ENCODE measurements at regions not wholly inside any gene's neighbourhood (a gene's known extent, or its start where the extent isn't known, plus 50 kb on each side); places are given as distances from the start of the nearest gene placed in this dataset.
A peak's percentile ranks its signal among the peaks of the same experiment; 100 is the strongest.

DNA sequence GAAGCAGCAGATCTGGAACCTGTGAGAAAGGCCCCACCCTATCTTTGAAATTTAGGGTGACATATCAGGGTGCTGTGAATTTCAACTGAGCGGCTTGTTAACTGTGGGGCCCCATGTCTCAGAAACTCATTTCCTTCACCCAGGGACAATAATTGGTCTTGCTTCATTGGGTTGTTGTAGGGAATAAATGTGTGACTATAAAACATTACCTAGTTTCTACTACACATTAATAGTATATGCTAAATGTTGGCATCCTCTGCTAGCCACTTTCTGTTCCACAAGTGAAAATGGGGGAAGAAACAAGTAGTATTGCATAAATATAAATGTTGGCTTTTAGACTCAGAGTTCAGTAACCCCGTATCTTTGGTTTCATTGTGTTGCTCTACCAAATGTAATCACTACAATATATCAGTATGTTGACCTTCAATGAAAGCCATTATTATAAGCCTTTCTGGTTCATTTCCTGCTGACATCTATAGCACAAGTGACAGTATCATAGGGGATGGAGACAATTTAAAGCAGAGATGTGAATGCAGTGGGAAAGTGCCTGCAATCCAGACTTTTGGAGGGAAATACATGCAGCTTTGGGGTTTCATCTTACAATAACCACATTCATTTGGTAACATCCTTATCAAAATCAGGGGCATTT lies 905.5 kb upstream of the RAG2 start:
- Histone ChIP-seq H3K27ac (no peak overlapping the region), H3K4me1 (ENCODE audit: low read depth) (peaks cover 5% of the 10 kb centered on the region), H3K27me3 (no peaks in the 10 kb centered on the region), H3K4me3 (no peak overlapping the region), H3K36me3 (no peaks in the 10 kb centered on the region), H3K9me3 (ENCODE audit: low read depth) (no peaks in the 10 kb centered on the region)
- TF ChIP-seq, protein P1, sequence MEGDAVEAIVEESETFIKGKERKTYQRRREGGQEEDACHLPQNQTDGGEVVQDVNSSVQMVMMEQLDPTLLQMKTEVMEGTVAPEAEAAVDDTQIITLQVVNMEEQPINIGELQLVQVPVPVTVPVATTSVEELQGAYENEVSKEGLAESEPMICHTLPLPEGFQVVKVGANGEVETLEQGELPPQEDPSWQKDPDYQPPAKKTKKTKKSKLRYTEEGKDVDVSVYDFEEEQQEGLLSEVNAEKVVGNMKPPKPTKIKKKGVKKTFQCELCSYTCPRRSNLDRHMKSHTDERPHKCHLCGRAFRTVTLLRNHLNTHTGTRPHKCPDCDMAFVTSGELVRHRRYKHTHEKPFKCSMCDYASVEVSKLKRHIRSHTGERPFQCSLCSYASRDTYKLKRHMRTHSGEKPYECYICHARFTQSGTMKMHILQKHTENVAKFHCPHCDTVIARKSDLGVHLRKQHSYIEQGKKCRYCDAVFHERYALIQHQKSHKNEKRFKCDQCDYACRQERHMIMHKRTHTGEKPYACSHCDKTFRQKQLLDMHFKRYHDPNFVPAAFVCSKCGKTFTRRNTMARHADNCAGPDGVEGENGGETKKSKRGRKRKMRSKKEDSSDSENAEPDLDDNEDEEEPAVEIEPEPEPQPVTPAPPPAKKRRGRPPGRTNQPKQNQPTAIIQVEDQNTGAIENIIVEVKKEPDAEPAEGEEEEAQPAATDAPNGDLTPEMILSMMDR (IDR thresholded peaks at IDR 0.05; ENCODE audit: low read depth, low read length), result no peak
- DNase-seq (ENCODE audit: low read depth in 1 of 2, low spot score in 1 of 2), result no peak

DNA sequence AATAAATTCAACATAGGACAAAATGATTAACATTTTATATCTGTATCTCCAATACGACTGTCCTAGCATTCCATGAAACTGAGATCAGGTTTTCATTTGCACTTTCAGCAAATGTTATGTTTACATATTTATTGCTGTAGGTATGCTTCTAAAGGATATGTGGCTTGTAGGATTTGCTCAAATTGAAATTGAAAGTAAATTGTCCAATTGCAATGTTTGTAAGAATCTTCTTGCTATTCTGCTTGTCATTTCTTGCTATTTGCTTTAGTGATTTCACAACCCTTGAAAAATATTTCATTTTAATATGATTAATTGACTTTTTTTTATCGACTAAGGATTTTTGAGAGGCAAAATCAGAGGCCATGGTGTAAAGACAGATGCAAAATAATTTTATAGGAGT lies 904.2 kb upstream of the RAG2 start:
- Histone ChIP-seq H3K4me1 (ENCODE audit: low read depth) (peaks cover 5% of the 10 kb centered on the region), H3K36me3 (no peaks in the 10 kb centered on the region), H3K27me3 (no peaks in the 10 kb centered on the region), H3K4me3 (no peak overlapping the region), H3K27ac (no peak overlapping the region), H3K9me3 (ENCODE audit: low read depth) (no peaks in the 10 kb centered on the region)
- TF ChIP-seq, protein P1 (IDR thresholded peaks at IDR 0.05; ENCODE audit: low read depth, low read length), result no peak
- DNase-seq (ENCODE audit: low read depth in 1 of 2, low spot score in 1 of 2), result peak in 1 of 2 donors; percentile 15

DNA sequence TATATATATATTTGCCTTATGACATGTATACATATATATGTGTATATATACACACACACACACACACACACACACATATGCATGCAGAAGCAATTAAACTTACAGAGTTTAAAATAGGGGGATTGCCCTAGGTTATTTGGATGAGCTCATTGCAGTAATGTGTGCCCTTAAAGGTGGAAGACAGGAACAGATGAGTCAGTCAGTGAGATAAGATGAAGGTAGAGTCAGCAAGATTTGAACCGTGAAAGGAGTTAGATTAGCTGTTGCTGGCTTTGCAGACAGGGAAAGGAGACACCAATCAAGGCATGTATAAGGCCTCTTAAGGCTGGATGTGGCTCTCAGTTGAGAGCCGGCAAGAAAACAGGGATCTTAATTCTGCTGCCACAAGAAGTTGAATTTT lies 902.4 kb upstream of the RAG2 start:
- no peak for DNase-seq (ENCODE audit: low read depth in 1 of 2, low spot score in 1 of 2)
- Histone ChIP-seq H3K27ac (no peak overlapping the region), H3K4me1 (ENCODE audit: low read depth) (peaks cover 5% of the 10 kb centered on the region), H3K36me3 (no peaks in the 10 kb centered on the region), H3K4me3 (no peak overlapping the region), H3K27me3 (no peaks in the 10 kb centered on the region), H3K9me3 (ENCODE audit: low read depth) (no peaks in the 10 kb centered on the region)
- TF ChIP-seq, protein P1 (IDR thresholded peaks at IDR 0.05; ENCODE audit: low read depth, low read length), result no peak

DNA sequence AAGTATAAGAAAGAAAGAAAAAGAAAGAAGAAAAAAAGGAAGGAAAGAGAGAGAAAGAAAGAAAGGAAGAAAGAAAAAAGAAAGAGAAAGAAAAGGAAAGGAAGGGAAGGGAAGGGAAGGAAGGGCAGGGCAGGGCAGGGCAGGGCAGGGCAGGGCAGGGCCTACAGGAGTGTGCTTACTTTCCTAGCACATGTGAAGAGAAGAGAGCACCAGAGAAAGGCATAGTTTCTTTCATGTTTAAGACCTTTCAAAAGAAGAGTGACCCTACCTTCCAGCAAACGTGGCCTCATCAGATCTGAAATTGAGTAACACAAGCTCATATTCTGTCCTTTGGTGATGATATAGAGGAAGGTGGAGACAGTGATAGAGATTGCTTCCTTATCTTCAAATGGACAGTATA lies 899.3 kb upstream of the RAG2 start:
- no peaks in the 10 kb centered on the region for H3K27me3 ChIP-seq
- H3K4me3 ChIP-seq, result no peak overlapping the region
- H3K9me3 ChIP-seq (ENCODE audit: low read depth), result no peaks in the 10 kb centered on the region
- no peaks in the 10 kb centered on the region for H3K4me1 ChIP-seq (ENCODE audit: low read depth)
- H3K36me3 ChIP-seq, result no peaks in the 10 kb centered on the region
- H3K27ac ChIP-seq, result no peak overlapping the region
- no peak for DNase-seq (ENCODE audit: low read depth in 1 of 2, low spot score in 1 of 2)
- TF ChIP-seq, protein P1 (IDR thresholded peaks at IDR 0.05; ENCODE audit: low read depth, low read length), result no peak

DNA sequence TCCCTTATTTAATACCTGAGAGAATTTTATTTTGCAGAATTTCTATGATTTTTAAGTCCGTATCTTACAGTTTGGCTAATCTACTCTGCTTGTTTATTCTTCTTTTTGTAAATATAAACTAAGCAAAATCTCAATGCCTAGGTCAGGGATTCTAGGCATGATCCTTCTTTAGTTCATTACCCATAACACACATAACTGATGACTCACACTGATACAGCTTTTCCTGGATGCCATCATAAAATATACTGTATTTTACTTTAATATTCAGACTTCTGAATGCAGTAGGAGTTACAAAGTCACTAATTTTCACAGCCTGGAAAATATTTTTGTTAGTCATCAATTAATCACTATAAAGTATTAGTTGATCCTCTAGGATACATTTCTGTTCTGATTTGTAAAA lies 898.2 kb upstream of the RAG2 start:
- Histone ChIP-seq H3K4me1 (ENCODE audit: low read depth) (no peaks in the 10 kb centered on the region), H3K27ac (no peak overlapping the region), H3K9me3 (ENCODE audit: low read depth) (no peaks in the 10 kb centered on the region), H3K4me3 (no peak overlapping the region), H3K27me3 (no peaks in the 10 kb centered on the region), H3K36me3 (no peaks in the 10 kb centered on the region)
- TF ChIP-seq, protein P1 (IDR thresholded peaks at IDR 0.05; ENCODE audit: low read depth, low read length), result no peak
- no peak for DNase-seq (ENCODE audit: low read depth in 1 of 2, low spot score in 1 of 2)
